ENCODE measurements at regions not wholly inside any gene's neighbourhood (a gene's known extent, or its start where the extent isn't known, plus 50 kb on each side); places are given as distances from the start of the nearest gene placed in this dataset.

- no peaks in the 10 kb centered on the region for H3K4me1 ChIP-seq (ENCODE audit: control insufficient read depth in 1 of 2, insufficient read depth in 2 of 2, low read length in 2 of 2)
- H3K4me3 ChIP-seq (replicated peaks in 1 of 3; ENCODE audit: low read depth in 2 of 3, low read length in 3 of 3), result no peak overlapping the region
- H4K20me1 ChIP-seq (ENCODE audit: insufficient read depth, low read length), result no peaks in the 10 kb centered on the region
- Mint-ChIP-seq H3K4me1 (peaks cover 5% of the 10 kb centered on the region), H3K9me3 (peaks cover 0 to 2% (median 0%) of the 10 kb centered on the region in 7 donors), H3K27me3 (ENCODE audit: low read depth in 3 of 3) (peaks cover 0 to 2% (median 0%) of the 10 kb centered on the region in 3 donors), H3K4me3 (no peak overlapping the region), H3K36me3 (no peaks in the 10 kb centered on the region), H3K27ac (no peak overlapping the region)
- intact Hi-C loops (cut with micrococcal nuclease), result no loop called here
- H3K9me3 ChIP-seq (replicated peaks in 1 of 2; ENCODE audit: control insufficient read depth in 1 of 2, insufficient read depth in 1 of 2, low read length in 2 of 2), result no peaks in the 10 kb centered on the region
- no peak for DNase-seq
- H3K4me2 ChIP-seq (replicated peaks; ENCODE audit: extremely low read depth, low read length, poor library complexity, severe bottlenecking), result no peak overlapping the region
- no peak overlapping the region for H2AFZ ChIP-seq (ENCODE audit: insufficient read depth, low read depth, low read length, poor library complexity, severe bottlenecking)
- no peaks in the 10 kb centered on the region for H3K27me3 ChIP-seq (ENCODE audit: control insufficient read depth in 2 of 2, insufficient read depth in 2 of 2, low read length in 2 of 2)
- 86% methylated on average over 2 of the region's 3 CpGs for WGBS (ENCODE audit: insufficient coverage)
- no peaks in the 10 kb centered on the region for H3K79me2 ChIP-seq (ENCODE audit: insufficient read depth, low read length)
- TF ChIP-seq, protein P1, sequence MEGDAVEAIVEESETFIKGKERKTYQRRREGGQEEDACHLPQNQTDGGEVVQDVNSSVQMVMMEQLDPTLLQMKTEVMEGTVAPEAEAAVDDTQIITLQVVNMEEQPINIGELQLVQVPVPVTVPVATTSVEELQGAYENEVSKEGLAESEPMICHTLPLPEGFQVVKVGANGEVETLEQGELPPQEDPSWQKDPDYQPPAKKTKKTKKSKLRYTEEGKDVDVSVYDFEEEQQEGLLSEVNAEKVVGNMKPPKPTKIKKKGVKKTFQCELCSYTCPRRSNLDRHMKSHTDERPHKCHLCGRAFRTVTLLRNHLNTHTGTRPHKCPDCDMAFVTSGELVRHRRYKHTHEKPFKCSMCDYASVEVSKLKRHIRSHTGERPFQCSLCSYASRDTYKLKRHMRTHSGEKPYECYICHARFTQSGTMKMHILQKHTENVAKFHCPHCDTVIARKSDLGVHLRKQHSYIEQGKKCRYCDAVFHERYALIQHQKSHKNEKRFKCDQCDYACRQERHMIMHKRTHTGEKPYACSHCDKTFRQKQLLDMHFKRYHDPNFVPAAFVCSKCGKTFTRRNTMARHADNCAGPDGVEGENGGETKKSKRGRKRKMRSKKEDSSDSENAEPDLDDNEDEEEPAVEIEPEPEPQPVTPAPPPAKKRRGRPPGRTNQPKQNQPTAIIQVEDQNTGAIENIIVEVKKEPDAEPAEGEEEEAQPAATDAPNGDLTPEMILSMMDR (IDR thresholded peaks at IDR 0.05), result no peak
- no peak overlapping the region for H3K27ac ChIP-seq (ENCODE audit: low read depth in 1 of 2, low read length in 2 of 2)
- H3K9ac ChIP-seq (ENCODE audit: insufficient read depth, low read length, poor library complexity, severe bottlenecking), result no peak overlapping the region
- H3K36me3 ChIP-seq (replicated peaks in 1 of 2; ENCODE audit: control insufficient read depth in 1 of 2, insufficient read depth in 2 of 2, low read length in 2 of 2), result no peaks in the 10 kb centered on the region
Observed at GRCh38 chr6:90406957-90407356, 110.3 kb upstream of the BACH2 start.

DNA sequence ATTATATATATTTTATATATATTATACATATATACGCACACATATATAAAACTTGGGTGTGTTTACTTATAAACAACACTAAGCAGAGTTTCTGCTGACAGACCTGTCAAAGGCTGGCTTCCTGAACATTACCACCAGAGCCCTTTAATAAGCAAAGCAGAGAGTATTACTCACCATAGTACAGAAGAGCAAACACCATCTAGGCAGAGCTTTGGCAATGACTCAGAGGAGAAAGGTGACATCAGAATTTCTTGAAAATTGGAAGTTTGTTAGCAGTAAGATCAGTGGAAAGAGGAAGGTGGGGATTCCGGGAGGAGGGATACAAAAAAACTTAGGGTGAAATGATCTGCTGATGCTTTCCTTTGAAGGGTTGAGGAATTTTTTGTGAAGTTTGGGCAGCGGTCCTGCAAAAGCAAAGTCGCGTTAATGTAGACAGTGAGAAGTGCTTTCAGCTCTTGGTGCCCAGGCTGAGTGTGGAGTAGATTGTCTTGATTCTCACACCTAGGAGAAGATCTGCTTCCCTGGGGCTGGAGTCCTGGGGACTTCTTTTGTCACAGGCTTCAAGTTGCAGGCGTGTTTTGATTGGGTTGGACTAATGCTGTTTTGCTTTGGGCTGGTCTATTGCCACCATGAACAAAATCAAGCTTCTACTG, 109.6 kb upstream of the BACH2 start:
- peak overlapping the region in 1 of 7 donors; percentile 6 for H3K27ac Mint-ChIP-seq
- Histone ChIP-seq H3K4me3 (replicated peaks in 1 of 3; ENCODE audit: low read depth in 2 of 3, low read length in 3 of 3) (no peak overlapping the region), H4K20me1 (ENCODE audit: insufficient read depth, low read length) (no peaks in the 10 kb centered on the region), H2AFZ (ENCODE audit: insufficient read depth, low read depth, low read length, poor library complexity, severe bottlenecking) (no peak overlapping the region), H3K4me1 (ENCODE audit: control insufficient read depth in 1 of 2, insufficient read depth in 2 of 2, low read length in 2 of 2) (no peaks in the 10 kb centered on the region), H3K4me2 (replicated peaks; ENCODE audit: extremely low read depth, low read length, poor library complexity, severe bottlenecking) (no peak overlapping the region), H3K27me3 (ENCODE audit: control insufficient read depth in 2 of 2, insufficient read depth in 2 of 2, low read length in 2 of 2) (no peaks in the 10 kb centered on the region), H3K9me3 (replicated peaks in 1 of 2; ENCODE audit: control insufficient read depth in 1 of 2, insufficient read depth in 1 of 2, low read length in 2 of 2) (no peaks in the 10 kb centered on the region), H3K36me3 (replicated peaks in 1 of 2; ENCODE audit: control insufficient read depth in 1 of 2, insufficient read depth in 2 of 2, low read length in 2 of 2) (no peaks in the 10 kb centered on the region), H3K79me2 (ENCODE audit: insufficient read depth, low read length) (no peaks in the 10 kb centered on the region), H3K27ac (ENCODE audit: low read depth in 1 of 2, low read length in 2 of 2) (no peak overlapping the region), H3K9ac (ENCODE audit: insufficient read depth, low read length, poor library complexity, severe bottlenecking) (no peak overlapping the region)
- H3K36me3 Mint-ChIP-seq, result no peaks in the 10 kb centered on the region
- intact Hi-C loops (cut with micrococcal nuclease), result no loop called here
- H3K27me3 Mint-ChIP-seq (ENCODE audit: low read depth in 3 of 3), result peaks cover 0 to 2% (median 0%) of the 10 kb centered on the region in 3 donors
- H3K4me3 Mint-ChIP-seq, result no peak overlapping the region
- peak in 1 of 3 donors; percentile 10 for DNase-seq
- H3K4me1 Mint-ChIP-seq, result peaks cover 5% of the 10 kb centered on the region
- 100% methylated on average over 3 of the region's 6 CpGs for whole genome bisulfite sequencing (ENCODE audit: insufficient coverage)
- peaks cover 0 to 2% (median 0%) of the 10 kb centered on the region in 7 donors for H3K9me3 Mint-ChIP-seq
- TF ChIP-seq, protein P1 (IDR thresholded peaks at IDR 0.05), result no peak

Data from CD14-positive monocyte (primary cell).